ENCODE measurements at regions not wholly inside any gene's neighbourhood (a gene's known extent, or its start where the extent isn't known, plus 50 kb on each side); places are given as distances from the start of the nearest gene placed in this dataset.

DNA sequence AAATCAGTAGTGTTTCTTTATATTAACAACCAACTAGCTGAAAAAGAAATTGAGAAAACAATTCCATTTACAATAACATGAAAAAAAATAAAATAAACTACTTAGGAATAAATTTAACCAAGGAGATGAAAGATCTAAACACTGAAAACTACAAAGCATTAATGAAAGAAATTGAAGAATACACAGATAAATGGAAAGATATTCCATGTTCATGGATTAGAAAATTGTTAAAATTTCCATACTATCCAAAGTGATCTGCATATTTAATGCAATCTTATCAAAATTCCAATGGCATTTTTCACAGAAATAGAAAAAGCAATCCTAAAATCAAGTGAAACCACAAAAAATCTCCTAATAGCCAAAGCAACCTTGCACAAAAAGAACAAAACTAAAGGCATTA lies 320.2 kb upstream of the GRAMD2B start:
- H3K27ac ChIP-seq (ENCODE audit: insufficient read depth, low read length, poor library complexity, severe bottlenecking) = no peak overlapping the region
- no peaks in the 10 kb centered on the region for H3K27me3 ChIP-seq (ENCODE audit: control insufficient read depth, insufficient read depth, low read length)
- H3K4me1 Mint-ChIP-seq = no peaks in the 10 kb centered on the region
- no peak overlapping the region for H3K4me3 ChIP-seq (ENCODE audit: low read depth, low read length)
- no peaks in the 10 kb centered on the region for H3K4me1 ChIP-seq (ENCODE audit: control insufficient read depth, insufficient read depth, low read length, poor library complexity, severe bottlenecking)
- no peaks in the 10 kb centered on the region for H3K36me3 Mint-ChIP-seq
- H3K36me3 ChIP-seq (ENCODE audit: control insufficient read depth, insufficient read depth, low read length) = no peaks in the 10 kb centered on the region
- no peak overlapping the region for H3K4me3 Mint-ChIP-seq
- no peaks in the 10 kb centered on the region for H3K27me3 Mint-ChIP-seq
- H3K9me3 Mint-ChIP-seq = peaks cover 0 to 9% (median 1%) of the 10 kb centered on the region in 7 donors
- H3K27ac Mint-ChIP-seq = no peak overlapping the region
- no peaks in the 10 kb centered on the region for H3K9me3 ChIP-seq (ENCODE audit: control insufficient read depth in 2 of 2, low read length in 2 of 2)
- ATAC-seq (ENCODE audit: low read depth in 2 of 2) (no peak), DNase-seq (no peak)

DNA sequence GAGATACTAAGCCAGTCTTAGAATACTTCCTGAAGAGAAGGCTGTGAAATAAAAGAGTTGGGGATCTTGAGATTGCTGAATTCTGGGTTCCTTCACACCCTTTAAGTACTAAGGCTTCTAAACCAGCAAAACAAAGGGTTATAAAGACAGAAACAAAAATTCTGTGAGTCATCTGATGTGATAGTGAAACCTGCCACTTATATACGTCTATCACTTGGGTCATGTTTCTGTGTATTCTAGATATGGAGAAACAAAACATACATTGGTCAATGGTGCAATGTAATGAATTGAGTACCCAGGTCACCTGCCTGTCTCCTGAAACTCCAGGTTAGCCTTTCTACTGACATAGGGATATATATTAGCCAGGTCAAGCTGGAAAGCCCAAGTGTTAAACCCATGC lies 319.3 kb upstream of the GRAMD2B start:
- Mint-ChIP-seq H3K36me3 (no peaks in the 10 kb centered on the region), H3K9me3 (peaks cover 0 to 6% (median 0%) of the 10 kb centered on the region in 7 donors), H3K27me3 (no peaks in the 10 kb centered on the region), H3K4me3 (no peak overlapping the region), H3K4me1 (no peaks in the 10 kb centered on the region), H3K27ac (no peak overlapping the region)
- Histone ChIP-seq H3K36me3 (ENCODE audit: control insufficient read depth, insufficient read depth, low read length) (no peaks in the 10 kb centered on the region), H3K27ac (ENCODE audit: insufficient read depth, low read length, poor library complexity, severe bottlenecking) (no peak overlapping the region), H3K4me3 (ENCODE audit: low read depth, low read length) (no peak overlapping the region), H3K4me1 (ENCODE audit: control insufficient read depth, insufficient read depth, low read length, poor library complexity, severe bottlenecking) (no peaks in the 10 kb centered on the region), H3K9me3 (ENCODE audit: control insufficient read depth in 2 of 2, low read length in 2 of 2) (no peaks in the 10 kb centered on the region), H3K27me3 (ENCODE audit: control insufficient read depth, insufficient read depth, low read length) (no peaks in the 10 kb centered on the region)
- DNase-seq = no peak
- no peak for ATAC-seq (ENCODE audit: low read depth in 2 of 2)

DNA sequence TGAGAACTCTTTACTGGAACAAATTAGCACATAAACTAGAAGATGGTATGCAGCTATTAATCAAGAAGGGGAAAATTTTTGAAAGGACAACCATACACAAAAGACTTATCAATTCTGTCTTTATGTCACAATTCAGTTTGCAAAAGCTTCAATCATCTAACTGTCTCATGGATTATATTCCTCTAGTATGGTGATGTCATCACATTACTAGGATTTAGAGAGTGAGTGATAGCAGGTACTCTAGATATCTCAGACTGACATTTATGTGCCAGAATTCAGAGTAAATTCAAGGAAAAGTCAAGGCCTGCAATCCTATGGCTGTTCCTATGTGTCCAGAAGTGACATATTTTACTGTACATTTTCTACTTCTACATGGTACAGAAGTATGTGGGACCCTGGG lies 318.9 kb upstream of the GRAMD2B start:
- Mint-ChIP-seq H3K27me3 (no peaks in the 10 kb centered on the region), H3K4me1 (no peaks in the 10 kb centered on the region), H3K4me3 (no peak overlapping the region), H3K27ac (no peak overlapping the region), H3K36me3 (no peaks in the 10 kb centered on the region), H3K9me3 (peaks cover 0 to 6% (median 0%) of the 10 kb centered on the region in 7 donors)
- Histone ChIP-seq H3K27ac (ENCODE audit: insufficient read depth, low read length, poor library complexity, severe bottlenecking) (no peak overlapping the region), H3K36me3 (ENCODE audit: control insufficient read depth, insufficient read depth, low read length) (no peaks in the 10 kb centered on the region), H3K4me1 (ENCODE audit: control insufficient read depth, insufficient read depth, low read length, poor library complexity, severe bottlenecking) (no peaks in the 10 kb centered on the region), H3K27me3 (ENCODE audit: control insufficient read depth, insufficient read depth, low read length) (no peaks in the 10 kb centered on the region), H3K9me3 (ENCODE audit: control insufficient read depth in 2 of 2, low read length in 2 of 2) (no peaks in the 10 kb centered on the region), H3K4me3 (ENCODE audit: low read depth, low read length) (no peak overlapping the region)
- ATAC-seq (ENCODE audit: low read depth in 2 of 2) (no peak), DNase-seq (no peak)

DNA sequence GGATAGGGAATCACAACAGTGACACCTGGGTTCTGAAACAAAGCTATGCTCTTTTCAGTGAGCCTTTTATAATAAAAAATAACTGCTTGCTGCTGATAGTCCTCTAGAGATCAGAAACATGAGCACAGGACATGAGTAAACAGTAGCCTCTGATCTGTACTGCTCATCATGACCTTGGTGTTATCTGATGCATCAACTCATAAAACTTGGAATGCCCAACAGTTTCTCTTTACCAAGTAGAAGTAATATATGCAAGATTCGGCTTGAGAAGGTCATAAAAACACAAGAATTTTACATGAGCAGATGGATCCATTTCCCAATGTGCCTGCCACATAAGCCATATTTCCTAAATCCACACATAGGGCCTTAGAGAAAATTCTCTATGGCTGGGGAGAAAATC lies 318.3 kb upstream of the GRAMD2B start:
- H3K27ac Mint-ChIP-seq = no peak overlapping the region
- DNase-seq (no peak), ATAC-seq (ENCODE audit: low read depth in 2 of 2) (no peak)
- H3K4me1 Mint-ChIP-seq = no peaks in the 10 kb centered on the region
- H3K9me3 Mint-ChIP-seq = peaks cover 0 to 6% (median 0%) of the 10 kb centered on the region in 7 donors
- Histone ChIP-seq H3K27ac (ENCODE audit: insufficient read depth, low read length, poor library complexity, severe bottlenecking) (no peak overlapping the region), H3K4me3 (ENCODE audit: low read depth, low read length) (no peak overlapping the region), H3K4me1 (ENCODE audit: control insufficient read depth, insufficient read depth, low read length, poor library complexity, severe bottlenecking) (no peaks in the 10 kb centered on the region), H3K27me3 (ENCODE audit: control insufficient read depth, insufficient read depth, low read length) (no peaks in the 10 kb centered on the region), H3K36me3 (ENCODE audit: control insufficient read depth, insufficient read depth, low read length) (no peaks in the 10 kb centered on the region), H3K9me3 (ENCODE audit: control insufficient read depth in 2 of 2, low read length in 2 of 2) (no peaks in the 10 kb centered on the region)
- H3K4me3 Mint-ChIP-seq = no peak overlapping the region
- H3K27me3 Mint-ChIP-seq = no peaks in the 10 kb centered on the region
- H3K36me3 Mint-ChIP-seq = no peaks in the 10 kb centered on the region

DNA sequence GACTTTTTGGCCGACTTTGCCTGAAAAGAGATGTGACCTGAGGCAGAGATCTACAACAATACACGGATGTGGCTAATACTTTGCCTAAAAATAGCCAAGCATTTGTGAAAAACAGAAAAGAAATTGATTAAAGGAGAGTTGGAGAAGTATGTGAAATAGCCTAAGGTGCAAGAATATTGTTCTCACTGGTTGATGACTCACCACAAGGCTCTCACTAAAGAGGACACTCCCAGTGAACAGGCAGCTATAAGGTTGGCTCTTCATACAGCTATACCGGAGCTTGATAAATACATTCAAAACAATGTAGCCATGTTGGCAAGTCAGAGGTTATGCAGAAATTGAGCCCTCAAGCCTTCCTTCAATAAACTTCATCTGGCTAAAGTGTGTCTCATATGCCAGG lies 317.2 kb upstream of the GRAMD2B start:
- H3K27me3 ChIP-seq (ENCODE audit: control insufficient read depth, insufficient read depth, low read length) = no peaks in the 10 kb centered on the region
- no peak overlapping the region for H3K4me3 Mint-ChIP-seq
- H3K36me3 ChIP-seq (ENCODE audit: control insufficient read depth, insufficient read depth, low read length) = no peaks in the 10 kb centered on the region
- H3K4me1 Mint-ChIP-seq = no peaks in the 10 kb centered on the region
- DNase-seq = no peak
- peaks cover 0 to 5% (median 0%) of the 10 kb centered on the region in 7 donors for H3K9me3 Mint-ChIP-seq
- H3K27me3 Mint-ChIP-seq = no peaks in the 10 kb centered on the region
- H3K9me3 ChIP-seq (ENCODE audit: control insufficient read depth in 2 of 2, low read length in 2 of 2) = no peaks in the 10 kb centered on the region
- H3K4me3 ChIP-seq (ENCODE audit: low read depth, low read length) = no peak overlapping the region
- H3K27ac Mint-ChIP-seq = no peak overlapping the region
- ATAC-seq (ENCODE audit: low read depth in 2 of 2) = no peak
- no peaks in the 10 kb centered on the region for H3K36me3 Mint-ChIP-seq
- H3K27ac ChIP-seq (ENCODE audit: insufficient read depth, low read length, poor library complexity, severe bottlenecking) = no peak overlapping the region
- H3K4me1 ChIP-seq (ENCODE audit: control insufficient read depth, insufficient read depth, low read length, poor library complexity, severe bottlenecking) = no peaks in the 10 kb centered on the region

DNA sequence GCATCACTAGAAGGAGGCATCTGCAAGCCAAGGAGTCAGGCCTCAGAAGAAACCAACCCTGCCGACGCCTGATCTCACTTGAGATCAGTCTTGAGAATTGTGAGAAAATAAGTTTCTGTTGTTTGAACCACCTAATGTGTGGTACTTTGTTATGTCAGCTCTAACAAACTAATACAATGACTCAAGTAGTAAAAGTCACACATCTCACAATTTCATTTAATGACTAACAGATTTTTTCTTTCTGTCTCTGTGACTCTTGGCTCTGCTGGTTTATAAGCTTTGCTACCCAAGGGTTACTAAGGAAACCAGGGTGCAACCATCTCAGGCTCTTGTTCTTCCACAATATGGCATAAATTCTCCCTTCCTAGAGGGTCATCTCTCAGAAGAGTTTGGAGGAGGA lies 315.8 kb upstream of the GRAMD2B start:
- Histone ChIP-seq H3K4me3 (ENCODE audit: low read depth, low read length) (no peak overlapping the region), H3K27me3 (ENCODE audit: control insufficient read depth, insufficient read depth, low read length) (no peaks in the 10 kb centered on the region), H3K27ac (ENCODE audit: insufficient read depth, low read length, poor library complexity, severe bottlenecking) (no peak overlapping the region), H3K4me1 (ENCODE audit: control insufficient read depth, insufficient read depth, low read length, poor library complexity, severe bottlenecking) (no peaks in the 10 kb centered on the region), H3K9me3 (ENCODE audit: control insufficient read depth in 2 of 2, low read length in 2 of 2) (no peaks in the 10 kb centered on the region), H3K36me3 (ENCODE audit: control insufficient read depth, insufficient read depth, low read length) (no peaks in the 10 kb centered on the region)
- no peaks in the 10 kb centered on the region for H3K4me1 Mint-ChIP-seq
- no peak overlapping the region for H3K4me3 Mint-ChIP-seq
- no peak overlapping the region for H3K27ac Mint-ChIP-seq
- ATAC-seq (ENCODE audit: low read depth in 2 of 2) (no peak), DNase-seq (no peak)
- no peaks in the 10 kb centered on the region for H3K27me3 Mint-ChIP-seq
- peaks cover 0 to 9% (median 3%) of the 10 kb centered on the region in 7 donors for H3K9me3 Mint-ChIP-seq
- no peaks in the 10 kb centered on the region for H3K36me3 Mint-ChIP-seq

DNA sequence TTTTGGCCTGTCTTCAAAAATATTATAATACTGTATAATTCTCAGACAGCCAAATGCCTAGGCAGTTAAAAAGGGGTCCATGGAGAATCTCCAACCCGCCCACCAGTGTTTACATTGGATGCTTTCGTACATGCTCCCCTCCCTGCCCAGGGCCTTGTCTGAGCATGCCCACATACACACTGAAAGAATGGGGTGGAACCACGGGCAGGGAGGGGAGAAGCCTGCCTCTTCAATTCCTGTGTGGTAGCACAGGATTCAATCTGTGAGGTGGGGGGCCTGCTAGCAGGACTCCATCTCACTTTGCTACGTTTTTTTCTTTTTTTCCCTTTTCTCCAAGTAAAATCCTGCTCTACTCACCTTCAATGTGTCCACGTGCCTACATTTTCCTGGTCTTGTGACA lies 314.7 kb upstream of the GRAMD2B start:
- no peaks in the 10 kb centered on the region for H3K36me3 Mint-ChIP-seq
- Histone ChIP-seq H3K36me3 (ENCODE audit: control insufficient read depth, insufficient read depth, low read length) (no peaks in the 10 kb centered on the region), H3K4me1 (ENCODE audit: control insufficient read depth, insufficient read depth, low read length, poor library complexity, severe bottlenecking) (no peaks in the 10 kb centered on the region), H3K4me3 (ENCODE audit: low read depth, low read length) (no peak overlapping the region), H3K27me3 (ENCODE audit: control insufficient read depth, insufficient read depth, low read length) (no peaks in the 10 kb centered on the region), H3K9me3 (ENCODE audit: control insufficient read depth in 2 of 2, low read length in 2 of 2) (no peaks in the 10 kb centered on the region), H3K27ac (ENCODE audit: insufficient read depth, low read length, poor library complexity, severe bottlenecking) (no peak overlapping the region)
- ATAC-seq (ENCODE audit: low read depth in 2 of 2) (no peak), DNase-seq (no peak)
- H3K9me3 Mint-ChIP-seq = peaks cover 0 to 12% (median 3%) of the 10 kb centered on the region in 7 donors
- H3K4me3 Mint-ChIP-seq = no peak overlapping the region
- H3K27me3 Mint-ChIP-seq = no peaks in the 10 kb centered on the region
- H3K27ac Mint-ChIP-seq = no peak overlapping the region
- H3K4me1 Mint-ChIP-seq = no peaks in the 10 kb centered on the region

DNA sequence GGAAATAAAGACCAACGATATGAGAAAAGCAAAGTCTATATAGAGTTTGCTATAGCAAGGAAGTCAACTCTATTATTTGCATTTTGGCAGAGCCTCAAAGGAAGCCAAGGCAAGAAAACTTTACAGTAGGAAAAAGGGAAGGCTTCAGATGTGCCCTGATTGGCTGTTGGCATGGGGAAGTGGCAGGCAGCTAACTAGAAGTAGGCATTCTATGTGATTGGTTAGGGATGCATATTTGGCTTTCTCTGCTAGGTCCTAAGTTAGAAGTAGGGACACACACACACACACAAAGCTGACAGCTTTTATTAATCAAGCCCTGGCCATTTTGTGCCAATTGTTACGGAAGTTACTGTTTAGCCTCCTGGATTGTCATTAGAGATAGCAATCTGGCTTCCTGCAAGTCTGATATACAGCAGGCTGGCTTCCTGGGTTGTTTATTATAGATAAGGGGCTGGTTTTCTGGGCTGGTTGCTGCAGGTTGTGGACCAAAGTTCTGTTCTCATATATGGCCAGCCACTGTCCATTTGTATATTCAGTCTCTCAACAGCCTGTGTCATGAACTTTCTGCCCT lies 308.1 kb upstream of the GRAMD2B start:
- H3K4me1 ChIP-seq (ENCODE audit: control insufficient read depth, insufficient read depth, low read length, poor library complexity, severe bottlenecking) = no peaks in the 10 kb centered on the region
- H3K4me3 ChIP-seq (ENCODE audit: low read depth, low read length) = no peak overlapping the region
- no peak for ATAC-seq (ENCODE audit: low read depth in 2 of 2)
- H3K4me1 Mint-ChIP-seq = no peaks in the 10 kb centered on the region
- H3K36me3 Mint-ChIP-seq = no peaks in the 10 kb centered on the region
- H3K4me3 Mint-ChIP-seq = no peak overlapping the region
- no peaks in the 10 kb centered on the region for H3K9me3 ChIP-seq (ENCODE audit: control insufficient read depth in 2 of 2, low read length in 2 of 2)
- peaks cover 0 to 13% (median 6%) of the 10 kb centered on the region in 7 donors for H3K9me3 Mint-ChIP-seq
- no peaks in the 10 kb centered on the region for H3K36me3 ChIP-seq (ENCODE audit: control insufficient read depth, insufficient read depth, low read length)
- H3K27me3 ChIP-seq (ENCODE audit: control insufficient read depth, insufficient read depth, low read length) = no peaks in the 10 kb centered on the region
- H3K27me3 Mint-ChIP-seq = no peaks in the 10 kb centered on the region
- no peak overlapping the region for H3K27ac Mint-ChIP-seq
- no peak for DNase-seq
- H3K27ac ChIP-seq (ENCODE audit: insufficient read depth, low read length, poor library complexity, severe bottlenecking) = no peak overlapping the region
